Stomach (tissue), 4 donors: ENCODE measurements at regions not wholly inside any gene's neighbourhood (a gene's known extent, or its start where the extent isn't known, plus 50 kb on each side); places are given as distances from the start of the nearest gene placed in this dataset.

Experiments
- CTCF ChIP-seq, 7 experiments: fragments of 450-650 bp in 4 of 7; fragments of 200-600 bp in 3 of 7; sonication (generic) in 3 of 7; IDR thresholded peaks; one replicate each; pipeline ENCODE4 v1.5.1; 2016 to 2019; ENCODE audit warnings: antibody characterized with exemption in 7 of 7, control low read depth in 2 of 7, mild to moderate bottlenecking in 1 of 7
- POLR2AphosphoS5 ChIP-seq, 3 donors: sonication (generic); formaldehyde crosslinking; IDR thresholded peaks; one replicate each; pipeline ENCODE4 v1.6.1; 2016; ENCODE audit warnings: antibody characterized with exemption in 3 of 3

GRCh38 chr14:82521191-82521590 is 987.5 kb upstream of the SEL1L start:
- TF ChIP-seq POLR2AphosphoS5 (IDR thresholded peaks at IDR 0.05) (no peak), CTCF (IDR thresholded peaks at IDR 0.05) (no peak)
